ENCODE measurements at regions not wholly inside any gene's neighbourhood (a gene's known extent, or its start where the extent isn't known, plus 50 kb on each side); places are given as distances from the start of the nearest gene placed in this dataset.

DNA sequence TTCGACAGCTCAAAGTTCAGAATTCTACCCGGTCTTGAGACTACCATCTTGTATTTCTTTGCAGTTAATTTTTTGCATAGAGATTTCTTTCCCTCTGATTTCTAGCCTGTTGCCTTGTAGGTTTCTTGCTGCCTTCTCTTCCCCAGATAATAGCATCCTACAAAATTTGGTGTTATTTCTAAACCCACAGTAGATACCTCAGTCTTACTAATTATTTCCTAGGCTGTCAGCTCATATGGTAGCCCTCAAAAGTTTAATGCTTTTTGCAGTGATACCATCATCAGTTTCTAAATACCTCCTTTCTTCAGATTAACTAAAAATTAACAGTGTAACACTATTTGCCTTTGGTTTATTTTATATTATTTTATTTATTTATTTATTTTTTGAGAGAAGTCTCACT lies 61.9 kb upstream of the TMPO start:
- DNase-seq (ENCODE audit: insufficient read length, low spot score) (no peak), FAIRE-seq (no peak)
- TF ChIP-seq, protein P1, sequence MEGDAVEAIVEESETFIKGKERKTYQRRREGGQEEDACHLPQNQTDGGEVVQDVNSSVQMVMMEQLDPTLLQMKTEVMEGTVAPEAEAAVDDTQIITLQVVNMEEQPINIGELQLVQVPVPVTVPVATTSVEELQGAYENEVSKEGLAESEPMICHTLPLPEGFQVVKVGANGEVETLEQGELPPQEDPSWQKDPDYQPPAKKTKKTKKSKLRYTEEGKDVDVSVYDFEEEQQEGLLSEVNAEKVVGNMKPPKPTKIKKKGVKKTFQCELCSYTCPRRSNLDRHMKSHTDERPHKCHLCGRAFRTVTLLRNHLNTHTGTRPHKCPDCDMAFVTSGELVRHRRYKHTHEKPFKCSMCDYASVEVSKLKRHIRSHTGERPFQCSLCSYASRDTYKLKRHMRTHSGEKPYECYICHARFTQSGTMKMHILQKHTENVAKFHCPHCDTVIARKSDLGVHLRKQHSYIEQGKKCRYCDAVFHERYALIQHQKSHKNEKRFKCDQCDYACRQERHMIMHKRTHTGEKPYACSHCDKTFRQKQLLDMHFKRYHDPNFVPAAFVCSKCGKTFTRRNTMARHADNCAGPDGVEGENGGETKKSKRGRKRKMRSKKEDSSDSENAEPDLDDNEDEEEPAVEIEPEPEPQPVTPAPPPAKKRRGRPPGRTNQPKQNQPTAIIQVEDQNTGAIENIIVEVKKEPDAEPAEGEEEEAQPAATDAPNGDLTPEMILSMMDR (IDR thresholded peaks at IDR 0.05; ENCODE audit: insufficient read depth, missing control alignments), result no peak

DNA sequence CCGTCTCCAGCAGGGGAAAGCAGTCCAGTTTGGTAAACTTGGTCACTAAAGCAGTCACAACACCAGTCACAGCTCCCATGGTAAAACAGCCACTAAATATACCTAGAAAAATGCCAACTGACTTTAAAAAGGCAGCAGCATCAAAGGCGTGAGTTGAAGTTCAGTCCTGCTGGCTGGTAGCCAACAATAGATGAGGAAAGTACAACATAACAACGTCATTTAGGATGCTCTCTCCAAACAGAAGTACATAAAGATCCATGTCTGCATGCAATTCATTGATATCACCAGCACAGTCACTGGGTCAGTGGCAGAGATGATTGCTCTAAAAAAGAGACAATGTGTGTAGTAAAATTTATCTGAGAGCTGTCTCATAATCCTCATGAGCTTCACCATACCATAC lies 59.3 kb upstream of the TMPO start:
- DNase-seq (ENCODE audit: insufficient read length, low spot score), result no peak
- FAIRE-seq, result no peak
- TF ChIP-seq, protein P1 (IDR thresholded peaks at IDR 0.05; ENCODE audit: insufficient read depth, missing control alignments), result no peak

DNA sequence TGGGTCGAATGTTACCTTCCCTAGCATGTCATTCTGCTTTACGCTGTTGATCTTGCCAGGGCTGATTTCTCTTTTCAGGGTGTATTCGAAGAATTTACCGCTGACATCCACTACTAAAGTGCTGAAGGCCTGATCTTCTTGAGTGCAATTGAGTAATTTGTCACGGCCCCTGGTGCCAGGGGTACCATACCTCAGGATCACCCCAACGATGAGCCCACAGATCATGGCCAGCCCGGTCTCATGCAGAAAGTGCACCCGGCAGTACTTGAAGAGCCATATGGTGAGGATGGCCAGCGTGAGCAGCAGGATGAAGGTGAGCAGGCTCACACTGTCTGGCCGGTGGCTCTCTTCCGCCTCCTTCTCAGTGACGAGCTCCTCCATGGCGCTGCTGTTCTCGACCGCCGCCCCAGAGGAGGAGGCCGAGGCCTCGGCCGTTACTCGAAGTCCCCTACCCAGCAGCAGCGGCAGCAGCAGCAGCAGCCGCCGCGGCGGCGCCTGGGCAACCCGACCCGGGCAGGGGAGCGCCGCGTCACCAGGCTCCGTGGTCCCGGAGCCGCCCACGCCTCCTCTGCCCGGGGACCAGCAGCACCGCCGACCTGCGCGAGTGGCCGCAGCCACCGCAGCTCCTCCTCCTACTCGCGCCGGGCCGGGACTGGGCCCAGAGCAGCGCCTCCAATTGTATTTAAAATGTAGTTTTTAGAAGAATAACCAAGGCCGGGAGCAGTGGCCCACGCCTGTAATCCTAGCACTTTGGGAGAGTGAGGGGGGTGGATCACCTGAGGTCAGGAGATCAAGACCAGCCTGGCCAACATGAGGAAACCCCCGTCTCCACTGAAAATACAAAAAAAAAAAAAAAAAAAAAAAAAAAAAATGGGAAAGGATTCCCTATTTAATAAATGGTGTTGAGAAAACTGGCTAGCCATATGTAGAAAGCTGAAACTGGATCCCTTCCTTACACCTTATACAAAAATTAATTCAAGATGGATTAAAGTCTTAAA lies 58.5 kb upstream of the TMPO start:
- DNase-seq (ENCODE audit: insufficient read length, low spot score) (no peak), FAIRE-seq (no peak)
- TF ChIP-seq, protein P1 (IDR thresholded peaks at IDR 0.05; ENCODE audit: insufficient read depth, missing control alignments), result no peak

DNA sequence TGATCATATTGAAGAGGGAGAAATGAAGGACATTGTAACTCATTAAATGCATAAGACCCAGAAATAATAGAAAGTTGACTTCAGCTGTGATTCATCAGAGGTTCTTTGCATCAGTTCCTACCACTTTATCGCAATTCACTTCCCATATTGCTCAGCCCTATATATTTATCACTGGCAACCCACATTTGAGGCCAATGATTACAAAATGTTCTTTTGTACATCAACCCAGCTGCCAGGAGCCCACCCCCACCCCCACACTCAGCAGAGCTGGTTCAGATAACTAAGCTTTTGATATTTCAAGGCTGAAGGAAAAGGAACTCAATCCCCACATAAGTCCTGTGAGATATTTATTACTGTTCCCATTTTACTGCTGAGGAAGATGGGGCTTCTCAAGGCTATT lies 51.2 kb upstream of the TMPO start:
- FAIRE-seq (no peak), DNase-seq (ENCODE audit: insufficient read length, low spot score) (no peak)
- TF ChIP-seq, protein P1 (IDR thresholded peaks at IDR 0.05; ENCODE audit: insufficient read depth, missing control alignments), result no peak

DNA sequence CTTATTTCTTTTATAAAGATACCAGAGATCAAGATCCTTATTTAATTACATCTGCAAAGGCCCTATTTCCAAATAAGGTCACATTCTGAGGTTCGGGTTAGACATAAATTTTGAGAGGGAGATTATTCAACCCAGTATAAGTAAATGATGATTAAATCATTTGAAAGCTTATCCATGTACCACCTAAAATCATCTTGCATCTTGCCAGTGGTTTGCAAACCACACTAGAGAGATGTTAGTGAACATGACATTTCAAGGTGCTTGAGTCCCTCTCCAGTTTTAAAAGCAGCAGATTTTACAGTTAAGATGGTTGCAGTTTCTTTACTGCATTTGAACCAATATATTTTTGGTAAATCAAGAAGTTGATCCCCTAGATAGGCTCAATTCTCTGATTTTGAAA lies 49.9 kb upstream of the TMPO start:
- DNase-seq (ENCODE audit: insufficient read length, low spot score) (no peak), FAIRE-seq (no peak)
- TF ChIP-seq, protein P1 (IDR thresholded peaks at IDR 0.05; ENCODE audit: insufficient read depth, missing control alignments), result no peak
